ENCODE measurements at regions not wholly inside any gene's neighbourhood (a gene's known extent, or its start where the extent isn't known, plus 50 kb on each side); places are given as distances from the start of the nearest gene placed in this dataset.

GRCh38 chr11:100635194-100635593 lies 51.9 kb upstream of the ARHGAP42 start:
- no peak for TF ChIP-seq CTCF (IDR thresholded peaks at IDR 0.05)
- TF ChIP-seq POLR2A (IDR thresholded peaks at IDR 0.05): no peak
